Breast epithelium (tissue), 3 donors: ENCODE measurements at regions not wholly inside any gene's neighbourhood (a gene's known extent, or its start where the extent isn't known, plus 50 kb on each side); places are given as distances from the start of the nearest gene placed in this dataset.
"Not testable (repeated sequence)": the region's sequence is repeated elsewhere in the genome, so short reads cannot be mapped to it uniquely, and the experiment has no call there.

ENCODE experiments used
- CTCF ChIP-seq, 3 donors: fragments of 450-650 bp; IDR thresholded peaks; one replicate each; pipeline ENCODE4 v1.5.1; 2016 to 2017; ENCODE audit warnings: antibody characterized with exemption in 3 of 3, mild to moderate bottlenecking in 3 of 3, moderate library complexity in 3 of 3
- POLR2A ChIP-seq: fragments of 450-650 bp; IDR thresholded peaks from one replicate; pipeline ENCODE4 v1.6.1; 2016; ENCODE audit warnings: antibody characterized with exemption, mild to moderate bottlenecking, moderate library complexity

- TF ChIP-seq CTCF (IDR thresholded peaks at IDR 0.05); POLR2A: not testable (repeated sequence)
Observed at GRCh38 chr7:131938788-131939187, 382.4 kb upstream of the PODXL start.
